H1 (cell line): ENCODE measurements at regions not wholly inside any gene's neighbourhood (a gene's known extent, or its start where the extent isn't known, plus 50 kb on each side); places are given as distances from the start of the nearest gene placed in this dataset.

ENCODE experiments used
- CTCF ChIA-PET: fragments of 300-600 bp; sonication (Branson Sonifier 250); formaldehyde crosslinking; loops from one replicate; lab custom pipeline; 2021; ENCODE audit not compliant: partially characterized antibody; lab: Charles Lee
- POLR2A ChIA-PET: fragments of 300-600 bp; sonication (Branson Sonifier 250); formaldehyde crosslinking; loops from one replicate; lab custom pipeline; 2021; ENCODE audit warnings: inconsistent platforms; ENCODE audit not compliant: partially characterized antibody; lab: Charles Lee
- DNase-seq, 2 experiments: peaks; one replicate each; pipeline versions ENCODE4 v3.0.0 to v3.0.0-alpha.2; 2010 to 2022; ENCODE audit warnings: low spot score in 2 of 2, low read depth in 1 of 2, mixed read lengths in 1 of 2
- FAIRE-seq: peaks from 2 replicates; lab custom pipeline; 2011; peaks lifted over from hg19 to GRCh38; lab: Jason Lieb, UNC
- H2AFZ ChIP-seq: 2 replicates; pipeline ENCODE4 v1.8.1; 2012; ENCODE audit warnings: low read length, inconsistent platforms
- H2AK5ac ChIP-seq: 2 replicates; pipeline ENCODE4 v1.6.1; 2013; ENCODE audit warnings: low read depth, low read length
- H2BK120ac ChIP-seq: replicated peaks from 2 replicates; pipeline ENCODE3; 2013; ENCODE audit warnings: low read depth, low read length, inconsistent platforms
- H2BK12ac ChIP-seq: 2 replicates; pipeline ENCODE4 v1.6.1; 2013; ENCODE audit warnings: low read depth, low read length
- H2BK15ac ChIP-seq: 2 replicates; pipeline ENCODE4 v1.6.1; 2013; ENCODE audit warnings: low read length
- H2BK20ac ChIP-seq: 2 replicates; pipeline ENCODE4 v1.6.1; 2013; ENCODE audit warnings: low read length
- H2BK5ac ChIP-seq: 2 replicates; pipeline ENCODE4 v1.6.1; 2013; ENCODE audit warnings: low read depth, low read length
- H3K14ac ChIP-seq: 2 replicates; pipeline ENCODE4 v1.6.1; 2013; ENCODE audit warnings: inconsistent platforms; ENCODE audit not compliant: insufficient read length
- H3K18ac ChIP-seq: 2 replicates; pipeline ENCODE4 v1.6.1; 2013; ENCODE audit warnings: low read length; ENCODE audit errors: extremely low read depth
- H3K23ac ChIP-seq: 2 replicates; pipeline ENCODE4 v1.6.1; 2013; ENCODE audit warnings: inconsistent platforms; ENCODE audit not compliant: insufficient read length
- H3K23me2 ChIP-seq: 2 replicates; pipeline ENCODE4 v1.6.1; 2013; ENCODE audit warnings: low read depth, low read length
- H3K27ac ChIP-seq: 2 replicates; pipeline ENCODE4 v1.6.1; 2011; ENCODE audit warnings: low read depth, low read length, inconsistent platforms
- H3K27me3 ChIP-seq, 4 experiments: replicated peaks in 1 of 4; 1 replicate in 1 of 4; 2 replicates in 3 of 4; pipeline versions ENCODE4 v1.6.1 to v1.8.1; 2011 to 2013; ENCODE audit warnings: low read length in 3 of 4, mild to moderate bottlenecking in 3 of 4, inconsistent platforms in 2 of 4, mixed read lengths in 2 of 4, moderate library complexity in 1 of 4; ENCODE audit not compliant: control insufficient read depth in 3 of 4, insufficient read depth in 3 of 4; ENCODE audit errors: extremely low read depth in 1 of 4
- H3K36me3 ChIP-seq, 4 experiments: 2 replicates each; pipeline versions ENCODE4 v1.6.1 to v1.8.1; 2011 to 2013; ENCODE audit warnings: mild to moderate bottlenecking in 4 of 4, low read length in 3 of 4, moderate library complexity in 2 of 4, control low read depth in 1 of 4, inconsistent platforms in 1 of 4; ENCODE audit not compliant: insufficient read depth in 4 of 4, control insufficient read depth in 2 of 4
- H3K4ac ChIP-seq: replicated peaks from 2 replicates; pipeline ENCODE3; 2013; ENCODE audit warnings: low read length, low read depth, mixed read lengths, inconsistent platforms; ENCODE audit not compliant: insufficient read length
- H3K4me1 ChIP-seq, 4 experiments: replicated peaks in 1 of 4; 1 replicate in 1 of 4; 2 replicates in 3 of 4; pipeline versions ENCODE4 v1.6.1 to v1.8.1; 2011 to 2013; ENCODE audit warnings: low read length in 3 of 4, inconsistent platforms in 2 of 4, mixed read lengths in 1 of 4; ENCODE audit not compliant: insufficient read depth in 4 of 4, control insufficient read depth in 3 of 4
- H3K4me2 ChIP-seq, 2 experiments: 2 replicates each; pipeline versions ENCODE4 v1.6.1 to v1.8.1; 2011 to 2013; ENCODE audit warnings: low read depth in 2 of 2, low read length in 2 of 2, control low read depth in 1 of 2, inconsistent platforms in 1 of 2, mild to moderate bottlenecking in 1 of 2; ENCODE audit not compliant: insufficient read depth in 1 of 2
- H3K4me3 ChIP-seq, 4 experiments: fragments of 200-600, 300-600 bp in 1 of 4; sonication (generic), shearing (Covaris generic), sonication (Bioruptor Twin) in 1 of 4; 2 replicates each; pipeline versions ENCODE4 v1.5.1 to v1.8.1; 2011 to 2016; ENCODE audit warnings: low read length in 4 of 4, low read depth in 3 of 4, control low read depth in 2 of 4, inconsistent platforms in 2 of 4, mild to moderate bottlenecking in 2 of 4, mixed read lengths in 1 of 4, moderate library complexity in 1 of 4; ENCODE audit not compliant: insufficient read depth in 2 of 4; ENCODE audit errors: extremely low read depth in 1 of 4
- H3K56ac ChIP-seq: replicated peaks from 2 replicates; pipeline ENCODE3; 2013; ENCODE audit warnings: low read depth, mild to moderate bottlenecking, mixed read lengths, low read length, inconsistent platforms; ENCODE audit not compliant: insufficient read length
- H3K79me1 ChIP-seq: 2 replicates; pipeline ENCODE4 v1.6.1; 2013; ENCODE audit warnings: low read depth, low read length, control low read depth
- H3K79me2 ChIP-seq, 2 experiments: 2 replicates each; pipeline versions ENCODE4 v1.6.1 to v1.8.1; 2012 to 2013; ENCODE audit warnings: low read length in 2 of 2, mild to moderate bottlenecking in 2 of 2, inconsistent platforms in 1 of 2; ENCODE audit not compliant: insufficient read depth in 2 of 2, control insufficient read depth in 1 of 2
- H3K9ac ChIP-seq, 4 experiments: replicated peaks in 1 of 4; 1 replicate in 1 of 4; 2 replicates in 3 of 4; pipeline versions ENCODE4 v1.6.1 to v1.8.1; 2011 to 2013; ENCODE audit warnings: low read depth in 3 of 4, low read length in 3 of 4, control low read depth in 2 of 4, mild to moderate bottlenecking in 2 of 4, moderate library complexity in 2 of 4, inconsistent platforms in 1 of 4; ENCODE audit errors: extremely low read depth in 1 of 4
- H3K9me3 ChIP-seq, 2 experiments: 2 replicates each; pipeline versions ENCODE4 v1.6.1 to v1.8.1; 2012 to 2013; ENCODE audit warnings: mild to moderate bottlenecking in 2 of 2, moderate library complexity in 2 of 2, control low read depth in 1 of 2, inconsistent platforms in 1 of 2, low read depth in 1 of 2, low read length in 1 of 2, mixed read lengths in 1 of 2; ENCODE audit not compliant: insufficient read depth in 2 of 2
- H4K20me1 ChIP-seq, 2 experiments: replicated peaks in 1 of 2; 2 replicates each; pipeline versions ENCODE3 to v1.8.1; 2011 to 2013; ENCODE audit warnings: inconsistent platforms in 2 of 2, low read length in 2 of 2, mild to moderate bottlenecking in 1 of 2; ENCODE audit not compliant: insufficient read depth in 2 of 2, control insufficient read depth in 1 of 2
- H4K5ac ChIP-seq: 2 replicates; pipeline ENCODE4 v1.6.1; 2013; ENCODE audit warnings: low read length, low read depth, mixed read lengths, inconsistent platforms; ENCODE audit not compliant: insufficient read length
- H4K8ac ChIP-seq: 2 replicates; pipeline ENCODE4 v1.8.0; 2013; ENCODE audit warnings: mild to moderate bottlenecking, moderate library complexity, low read length, inconsistent platforms; ENCODE audit not compliant: insufficient read depth; ENCODE audit errors: extremely low read depth
- H4K91ac ChIP-seq: replicated peaks from 2 replicates; pipeline ENCODE3; 2013; ENCODE audit warnings: low read length, mixed read lengths, inconsistent platforms; ENCODE audit not compliant: insufficient read length
- CBX5 ChIP-seq: fragments of 300-800, 300-1000 bp; sonication (generic); IDR thresholded peaks from 2 replicates; pipeline ENCODE4 v1.7.1; 2016; ENCODE audit warnings: antibody characterized with exemption, low read length, low read depth
- CREB1 ChIP-seq: IDR thresholded peaks from 2 replicates; pipeline ENCODE4 v1.6.1; 2012; ENCODE audit warnings: inconsistent platforms
- HDAC2 ChIP-seq, 2 experiments: fragments of 300-600 bp in 1 of 2; sonication (generic) in 1 of 2; IDR thresholded peaks; 2 replicates each; pipeline ENCODE4 v1.6.1; 2011 to 2012; ENCODE audit warnings: low read depth in 2 of 2, low read length in 2 of 2, mild to moderate bottlenecking in 2 of 2, moderate library complexity in 2 of 2, borderline replicate concordance in 1 of 2, inconsistent platforms in 1 of 2
- RNF2 ChIP-seq: fragments of 200-900, 300-1000 bp; sonication (generic); IDR thresholded peaks from 2 replicates; pipeline ENCODE4 v1.7.1; 2016; ENCODE audit warnings: borderline replicate concordance, low read depth, mild to moderate bottlenecking, antibody characterized with exemption, low read length; ENCODE audit not compliant: poor library complexity, severe bottlenecking; ENCODE audit errors: missing control alignments
- WGBS, 2 experiments: shearing (Covaris generic) in 1 of 2; methylation state at CpG; one replicate each; pipeline versions ENCODE4 v1.1.6 to v1.1.7; 2013 to 2015; ENCODE audit warnings: low lambda C conversion rate in 2 of 2, mixed read lengths in 2 of 2, inconsistent platforms in 1 of 2, low coverage in 1 of 2, missing lambda C conversion rate in 1 of 2; ENCODE audit not compliant: insufficient replicate concordance in 2 of 2, insufficient coverage in 1 of 2, insufficient read length in 1 of 2; ENCODE audit errors: extremely low coverage in 1 of 2, missing lambda C conversion rate in 1 of 2; 5-methylcytosine and 5-hydroxymethylcytosine counted together

- Histone ChIP-seq H4K8ac (no peak overlapping the region), H3K79me2 (no peaks in the 10 kb centered on the region), H4K5ac (no peak overlapping the region), H3K4ac (no peak overlapping the region), H3K27ac (no peak overlapping the region), H4K91ac (no peak overlapping the region), H3K4me3 (no peak overlapping the region), H3K23ac (no peak overlapping the region), H2BK5ac (no peak overlapping the region), H3K4me1 (no peaks in the 10 kb centered on the region), H3K27me3 (peaks cover 0 to 1% (median 0%) of the 10 kb centered on the region in 4 experiments; a peak in 1 of 7 replicates), H3K23me2 (no peaks in the 10 kb centered on the region), H2BK12ac (no peak overlapping the region), H2AK5ac (no peak overlapping the region), H3K4me2 (no peak overlapping the region), H2BK20ac (no peak overlapping the region), H3K56ac (no peak overlapping the region), H3K36me3 (no peaks in the 10 kb centered on the region), H3K18ac (no peak overlapping the region), H2BK120ac (no peak overlapping the region), H3K9ac (no peak overlapping the region), H2AFZ (no peak overlapping the region), H4K20me1 (no peaks in the 10 kb centered on the region), H3K9me3 (peaks cover 0 to 6% of the 10 kb centered on the region in 2 experiments; a peak in 1 of 4 replicates), H3K14ac (no peak overlapping the region), H3K79me1 (no peaks in the 10 kb centered on the region), H2BK15ac (no peak overlapping the region)
- DNase-seq (no peak), FAIRE-seq (no peak)
- ChIA-PET POLR2A (no interaction called here), CTCF (interaction anchor here (0.5 to 1.3 kb wide), 6 partner anchors 12 to 129 kb away, joined by 3 to 4 read pairs (median 3); no protein-coding TSS in a partner anchor)
- TF ChIP-seq CBX5 (no peak), HDAC2 (IDR thresholded peaks at IDR 0.05; ENCODE audit: borderline replicate concordance in 1 of 2, low read depth in 2 of 2, low read length in 2 of 2) (no peak), CREB1 (no peak), RNF2 (no peak)
- 75% methylated on average over 4 of the region's 4 CpGs; no CpG with 5 or more reads in 1 of the 2 experiments for WGBS, 2 experiments
Measured at GRCh38 chr22:33142282-33143055, 84.3 kb upstream of the SYN3 start.
